ENCODE measurements at regions not wholly inside any gene's neighbourhood (a gene's known extent, or its start where the extent isn't known, plus 50 kb on each side); places are given as distances from the start of the nearest gene placed in this dataset.

- TF ChIP-seq CTCF (IDR thresholded peaks at IDR 0.05), result no peak
- TF ChIP-seq POLR2A (IDR thresholded peaks at IDR 0.05), result no peak
These were observed 1730.2 kb downstream of the OLFM4 start for GRCh38 chr13:54758795-54759194.
